22Rv1 (cell line): ENCODE measurements at regions not wholly inside any gene's neighbourhood (a gene's known extent, or its start where the extent isn't known, plus 50 kb on each side); places are given as distances from the start of the nearest gene placed in this dataset.

Experiments used
- CTCF ChIP-seq: fragments of 450-650 bp; IDR thresholded peaks from 2 replicates; pipeline ENCODE4 v1.5.1; 2017; ENCODE audit warnings: mild to moderate bottlenecking
- ZFX ChIP-seq: fragments of 450-650 bp; IDR thresholded peaks from 2 replicates; pipeline ENCODE4 v1.6.1; 2017; ENCODE audit warnings: antibody characterized with exemption, borderline replicate concordance

DNA sequence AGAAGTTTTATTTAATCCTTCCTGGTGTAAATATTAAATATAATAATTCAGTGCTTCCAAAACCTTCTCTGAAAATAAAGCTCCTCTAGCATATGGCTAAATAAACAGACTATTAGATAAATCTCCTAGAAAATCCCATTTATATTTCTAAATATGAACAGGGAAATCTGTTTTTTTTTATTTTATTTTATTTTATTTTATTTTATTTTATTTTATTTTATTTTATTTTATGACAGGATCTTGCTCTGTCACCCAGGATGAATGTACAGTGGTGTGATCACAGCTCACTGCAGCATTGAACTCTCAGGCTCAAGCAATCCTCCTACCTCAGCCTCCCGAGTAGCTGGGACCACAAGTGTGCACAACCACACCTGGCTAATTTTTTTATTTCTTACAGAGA, 673.5 kb downstream of the IRS1 start:
- TF ChIP-seq CTCF: no peak
- TF ChIP-seq ZFX: no peak
